Calu3 (cell line): ENCODE measurements at regions not wholly inside any gene's neighbourhood (a gene's known extent, or its start where the extent isn't known, plus 50 kb on each side); places are given as distances from the start of the nearest gene placed in this dataset.

Source experiments
- BruUV-seq: library from RNA; stranded (reverse); fragments of 400-500 nt; replicated peaks from 2 replicates; lab custom pipeline; 2021; lab: Mats Ljungman, UMichigan
- CTCF ChIA-PET: fragments of 300-600 bp; sonication (Branson Sonifier 250); formaldehyde crosslinking; loops from one replicate; lab custom pipeline; 2022; ENCODE audit warnings: antibody characterized with exemption; lab: Charles Lee
- DNase-seq: peaks from one replicate; pipeline ENCODE4 v3.0.0; 2022
- H3K27ac Mint-ChIP-seq: one replicate; pipeline ENCODE4 v1.8.0; 2022; ENCODE audit warnings: mixed read lengths; ENCODE audit not compliant: unreplicated experiment
- H3K27me3 Mint-ChIP-seq: one replicate; pipeline ENCODE4 v1.8.0; 2022; ENCODE audit warnings: mixed read lengths; ENCODE audit not compliant: unreplicated experiment
- H3K36me3 Mint-ChIP-seq: one replicate; pipeline ENCODE4 v1.8.0; 2022; ENCODE audit warnings: mild to moderate bottlenecking, moderate library complexity, mixed read lengths; ENCODE audit not compliant: insufficient read depth, unreplicated experiment
- H3K4me1 Mint-ChIP-seq: one replicate; pipeline ENCODE4 v1.8.0; 2022; ENCODE audit warnings: mild to moderate bottlenecking, low read depth, mixed read lengths; ENCODE audit not compliant: unreplicated experiment
- H3K4me3 Mint-ChIP-seq: one replicate; pipeline ENCODE4 v1.8.0; 2022; ENCODE audit warnings: mild to moderate bottlenecking, low read depth, moderate library complexity, mixed read lengths; ENCODE audit not compliant: unreplicated experiment
- H3K9me3 Mint-ChIP-seq: one replicate; pipeline ENCODE4 v1.8.0; 2022; ENCODE audit warnings: low read depth, mixed read lengths; ENCODE audit not compliant: unreplicated experiment
- intact Hi-C: fragments of 100-400 bp; cut with micrococcal nuclease; formaldehyde crosslinking; loops from one replicate; pipeline ENCODE4 v1.10.0; 2022; ENCODE audit not compliant: unreplicated experiment
- TF ChIP-seq, protein P1 (sequence below): fragments of 200-600 bp; IDR thresholded peaks from one replicate; pipeline ENCODE4 v1.8.0; 2022; ENCODE audit warnings: antibody characterized with exemption; ENCODE audit not compliant: unreplicated experiment

DNA sequence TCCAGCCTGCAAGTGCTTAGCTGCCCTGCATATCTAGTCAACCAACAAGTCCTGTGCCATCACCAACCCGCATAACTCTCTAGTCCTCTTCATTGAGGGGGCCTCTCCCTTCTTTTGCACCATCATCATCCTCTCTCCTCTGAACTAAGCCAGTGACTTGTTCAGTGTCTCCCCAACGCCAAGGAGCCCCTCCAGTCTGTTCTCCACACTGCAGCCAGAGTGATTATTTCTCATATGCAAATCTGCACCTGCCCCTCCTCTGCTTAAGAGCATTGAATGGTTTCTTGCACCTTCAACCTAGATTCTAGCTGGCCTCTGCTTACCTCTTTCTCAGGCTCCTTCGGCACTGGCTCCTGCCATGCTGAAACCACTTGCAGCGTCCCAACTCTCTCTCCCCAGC lies 141.8 kb downstream of the FAM161A start:
- H3K9me3 Mint-ChIP-seq, result no peaks in the 10 kb centered on the region
- H3K4me3 Mint-ChIP-seq, result no peak overlapping the region
- intact Hi-C loops, result no loop called here
- TF ChIP-seq, protein P1, sequence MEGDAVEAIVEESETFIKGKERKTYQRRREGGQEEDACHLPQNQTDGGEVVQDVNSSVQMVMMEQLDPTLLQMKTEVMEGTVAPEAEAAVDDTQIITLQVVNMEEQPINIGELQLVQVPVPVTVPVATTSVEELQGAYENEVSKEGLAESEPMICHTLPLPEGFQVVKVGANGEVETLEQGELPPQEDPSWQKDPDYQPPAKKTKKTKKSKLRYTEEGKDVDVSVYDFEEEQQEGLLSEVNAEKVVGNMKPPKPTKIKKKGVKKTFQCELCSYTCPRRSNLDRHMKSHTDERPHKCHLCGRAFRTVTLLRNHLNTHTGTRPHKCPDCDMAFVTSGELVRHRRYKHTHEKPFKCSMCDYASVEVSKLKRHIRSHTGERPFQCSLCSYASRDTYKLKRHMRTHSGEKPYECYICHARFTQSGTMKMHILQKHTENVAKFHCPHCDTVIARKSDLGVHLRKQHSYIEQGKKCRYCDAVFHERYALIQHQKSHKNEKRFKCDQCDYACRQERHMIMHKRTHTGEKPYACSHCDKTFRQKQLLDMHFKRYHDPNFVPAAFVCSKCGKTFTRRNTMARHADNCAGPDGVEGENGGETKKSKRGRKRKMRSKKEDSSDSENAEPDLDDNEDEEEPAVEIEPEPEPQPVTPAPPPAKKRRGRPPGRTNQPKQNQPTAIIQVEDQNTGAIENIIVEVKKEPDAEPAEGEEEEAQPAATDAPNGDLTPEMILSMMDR, result no peak
- CTCF ChIA-PET, result no interaction called here
- BruUV-seq, result no TSS peak
- H3K36me3 Mint-ChIP-seq, result no peaks in the 10 kb centered on the region
- DNase-seq, result no peak
- H3K27ac Mint-ChIP-seq, result no peak overlapping the region
- H3K27me3 Mint-ChIP-seq, result no peaks in the 10 kb centered on the region
- peaks cover 8% of the 10 kb centered on the region for H3K4me1 Mint-ChIP-seq

DNA sequence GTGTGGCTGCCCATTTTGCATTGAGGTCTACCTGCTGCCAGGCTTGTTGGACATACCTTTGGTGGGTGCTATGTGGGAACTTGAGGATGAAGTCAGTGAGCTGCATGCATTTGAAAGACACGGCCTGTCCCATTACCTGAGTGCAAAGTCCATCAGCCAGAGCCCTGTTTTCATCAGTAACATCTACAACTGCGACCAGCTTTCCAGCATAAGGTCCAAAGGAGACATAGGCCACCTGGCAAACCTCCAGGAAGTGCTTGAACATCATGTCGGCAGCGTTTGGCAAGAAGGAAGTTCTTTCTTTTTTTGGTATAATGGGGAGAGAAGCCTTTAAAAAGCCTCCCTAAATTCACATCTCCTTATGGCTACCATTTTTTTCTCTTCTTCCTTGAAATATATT lies 143.1 kb downstream of the FAM161A start:
- H3K36me3 Mint-ChIP-seq, result no peaks in the 10 kb centered on the region

DNA sequence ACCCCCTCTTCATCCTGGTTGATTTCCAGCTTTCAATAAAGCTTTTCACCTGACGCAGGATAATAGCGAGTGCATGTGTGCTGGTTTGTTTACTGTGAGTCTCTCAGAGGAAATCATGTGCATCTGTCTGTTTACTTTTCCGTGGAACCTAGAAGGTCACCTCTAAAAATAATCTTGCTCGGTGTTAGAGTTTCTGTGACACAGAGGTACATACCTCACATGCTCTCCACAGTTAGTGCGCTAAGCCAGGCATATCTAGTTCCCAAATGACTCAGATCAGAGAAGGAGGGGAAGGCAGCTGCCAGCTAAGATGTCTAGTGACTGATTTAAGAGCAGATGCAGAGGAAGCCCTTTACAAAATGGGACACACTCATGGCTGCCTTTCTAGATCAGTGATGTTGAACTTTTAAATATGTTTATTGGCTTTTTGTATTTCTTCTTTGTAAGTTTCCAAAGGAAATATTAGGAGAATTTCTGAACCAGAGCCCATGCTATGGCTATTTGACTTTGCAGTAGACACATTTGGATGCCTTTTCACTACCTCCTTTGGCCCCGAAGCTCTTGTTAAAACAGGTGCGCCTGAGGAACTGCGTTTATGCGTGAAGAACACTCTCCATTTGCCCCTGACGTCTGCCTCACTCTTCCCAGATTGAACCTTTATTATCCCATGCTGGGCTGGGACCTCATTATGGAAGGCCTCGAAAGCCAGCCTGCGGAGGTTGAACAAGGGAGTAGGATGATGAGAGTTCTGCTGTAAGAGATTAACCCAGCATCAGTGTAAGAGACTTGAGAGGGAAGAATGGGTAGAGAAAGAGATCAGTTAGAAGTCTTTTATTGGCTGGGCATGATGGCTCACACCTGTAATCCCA lies 145.6 kb downstream of the FAM161A start:
- peaks cover 8% of the 10 kb centered on the region for H3K4me1 Mint-ChIP-seq
- H3K9me3 Mint-ChIP-seq, result no peaks in the 10 kb centered on the region
- peak; percentile 16 for DNase-seq
- no TSS peak for BruUV-seq
- H3K27me3 Mint-ChIP-seq, result no peaks in the 10 kb centered on the region
- H3K36me3 Mint-ChIP-seq, result no peaks in the 10 kb centered on the region
- TF ChIP-seq, protein P1, result no peak
- intact Hi-C loops, result no loop called here
- CTCF ChIA-PET, result interaction anchor here (0.7 kb wide), 1 partner anchor 38 kb away, joined by 3 read pairs; no protein-coding TSS in a partner anchor
- H3K27ac Mint-ChIP-seq, result no peak overlapping the region
- no peak overlapping the region for H3K4me3 Mint-ChIP-seq

More for the DNA sequence above, 143.1 kb downstream of the FAM161A start:
- Mint-ChIP-seq H3K27me3 (no peaks in the 10 kb centered on the region), H3K4me3 (no peak overlapping the region), H3K9me3 (no peaks in the 10 kb centered on the region), H3K27ac (no peak overlapping the region), H3K4me1 (peaks cover 8% of the 10 kb centered on the region)
- DNase-seq, result no peak
- CTCF ChIA-PET, result no interaction called here
- TF ChIP-seq, protein P1, result no peak
- no TSS peak for BruUV-seq
- intact Hi-C loops, result no loop called here

DNA sequence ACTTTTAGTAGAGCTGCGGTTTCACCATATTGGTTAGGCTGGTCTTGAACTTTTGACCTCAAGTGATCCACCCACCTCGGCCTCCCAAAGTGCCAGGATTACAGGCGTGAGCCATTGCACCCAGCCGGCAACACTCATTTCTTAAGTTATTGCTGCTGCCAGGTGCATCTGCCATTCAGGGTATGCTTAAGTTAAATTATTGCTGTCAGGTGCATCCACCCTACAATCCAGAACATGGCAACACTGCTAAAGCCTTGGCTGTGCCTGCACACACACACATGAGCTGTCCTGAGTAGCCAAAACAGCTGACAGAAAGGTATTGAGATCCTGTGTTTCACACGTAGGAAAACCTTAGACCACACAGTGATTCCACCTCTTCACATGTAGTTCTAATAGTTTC lies 148.2 kb downstream of the FAM161A start:
- H3K36me3 Mint-ChIP-seq, result no peaks in the 10 kb centered on the region
- H3K4me3 Mint-ChIP-seq, result no peak overlapping the region
- BruUV-seq, result no TSS peak
- CTCF ChIA-PET, result interaction anchor here (0.7 kb wide), 1 partner anchor 877 kb away, joined by 3 read pairs; no protein-coding TSS in a partner anchor
- H3K4me1 Mint-ChIP-seq, result peaks cover 8% of the 10 kb centered on the region
- no peaks in the 10 kb centered on the region for H3K9me3 Mint-ChIP-seq
- TF ChIP-seq, protein P1, result no peak
- no peaks in the 10 kb centered on the region for H3K27me3 Mint-ChIP-seq
- intact Hi-C loops, result no loop called here
- DNase-seq, result no peak
- no peak overlapping the region for H3K27ac Mint-ChIP-seq
